ENCODE measurements at regions not wholly inside any gene's neighbourhood (a gene's known extent, or its start where the extent isn't known, plus 50 kb on each side); places are given as distances from the start of the nearest gene placed in this dataset.

GRCh38 chr6:168915242-168915641, 338.4 kb downstream of the THBS2 start:
- TF ChIP-seq CTCF (IDR thresholded peaks at IDR 0.05; ENCODE audit: insufficient read depth, low read depth, low read length) (no peak), EZH2 (IDR thresholded peaks at IDR 0.05; ENCODE audit: insufficient read depth, low read length) (no peak)
